Astrocyte (in vitro differentiated cells and primary cell): ENCODE measurements at regions not wholly inside any gene's neighbourhood (a gene's known extent, or its start where the extent isn't known, plus 50 kb on each side); places are given as distances from the start of the nearest gene placed in this dataset.
A peak's percentile ranks its signal among the peaks of the same experiment; 100 is the strongest.

ENCODE experiments used
- DNase-seq: peaks from one replicate; pipeline ENCODE4 v3.0.0-alpha.2; 2010; ENCODE audit warnings: low read depth
- FAIRE-seq: peaks from 2 replicates; lab custom pipeline; 2011; peaks lifted over from hg19 to GRCh38; lab: Jason Lieb, UNC
- H2AFZ ChIP-seq: 2 replicates; pipeline ENCODE4 v1.6.0; 2012; ENCODE audit warnings: low read depth, low read length, inconsistent platforms
- H3K27ac ChIP-seq: 2 replicates; pipeline ENCODE4 v1.5.1; 2011; ENCODE audit warnings: low read depth, low read length, inconsistent platforms
- H3K27me3 ChIP-seq: 2 replicates; pipeline ENCODE4 v1.6.0; 2011; ENCODE audit warnings: low read length, inconsistent platforms; ENCODE audit not compliant: insufficient read depth
- H3K36me3 ChIP-seq: 2 replicates; pipeline ENCODE4 v1.5.1; 2011; ENCODE audit warnings: low read length, inconsistent platforms; ENCODE audit not compliant: insufficient read depth
- H3K4me1 ChIP-seq: 2 replicates; pipeline ENCODE4 v1.5.1; 2011; ENCODE audit warnings: low read length, inconsistent platforms; ENCODE audit not compliant: insufficient read depth
- H3K4me2 ChIP-seq: 2 replicates; pipeline ENCODE4 v1.6.0; 2012; ENCODE audit warnings: low read length, inconsistent platforms
- H3K4me3 ChIP-seq: 2 replicates; pipeline ENCODE4 v1.5.1; 2011; ENCODE audit warnings: low read depth, mild to moderate bottlenecking, low read length, inconsistent platforms; ENCODE audit not compliant: insufficient read depth
- H3K79me2 ChIP-seq: 2 replicates; pipeline ENCODE4 v1.6.0; 2012; ENCODE audit warnings: mild to moderate bottlenecking, low read length, inconsistent platforms; ENCODE audit not compliant: insufficient read depth
- H3K9ac ChIP-seq: 2 replicates; pipeline ENCODE4 v1.6.0; 2012; ENCODE audit warnings: mild to moderate bottlenecking, low read length, inconsistent platforms
- H3K9me3 ChIP-seq: 2 replicates; pipeline ENCODE4 v1.5.1; 2012; ENCODE audit warnings: low read depth, mild to moderate bottlenecking, low read length, inconsistent platforms; ENCODE audit not compliant: insufficient read depth
- H4K20me1 ChIP-seq: 2 replicates; pipeline ENCODE4 v1.6.0; 2012; ENCODE audit warnings: low read length, inconsistent platforms; ENCODE audit not compliant: insufficient read depth
- H3K27ac Mint-ChIP-seq: one replicate; pipeline ENCODE4 v1.8.0; 2021; ENCODE audit warnings: mild to moderate bottlenecking, mixed read lengths; ENCODE audit not compliant: unreplicated experiment
- H3K27me3 Mint-ChIP-seq: one replicate; pipeline ENCODE4 v1.8.0; 2021; ENCODE audit warnings: low read depth, mixed read lengths; ENCODE audit not compliant: unreplicated experiment
- H3K36me3 Mint-ChIP-seq: one replicate; pipeline ENCODE4 v1.8.0; 2021; ENCODE audit warnings: low read depth, mixed read lengths; ENCODE audit not compliant: unreplicated experiment
- H3K4me1 Mint-ChIP-seq: one replicate; pipeline ENCODE4 v1.8.0; 2021; ENCODE audit warnings: low read depth, mixed read lengths; ENCODE audit not compliant: unreplicated experiment
- H3K4me3 Mint-ChIP-seq: one replicate; pipeline ENCODE4 v1.8.0; 2021; ENCODE audit warnings: mild to moderate bottlenecking, moderate library complexity, mixed read lengths; ENCODE audit not compliant: unreplicated experiment
- H3K9me3 Mint-ChIP-seq: one replicate; pipeline ENCODE4 v1.8.0; 2021; ENCODE audit warnings: mild to moderate bottlenecking, mixed read lengths; ENCODE audit not compliant: unreplicated experiment
- EZH2 ChIP-seq: IDR thresholded peaks from 2 replicates; pipeline ENCODE4 v1.6.1; 2012; ENCODE audit warnings: mild to moderate bottlenecking, low read length, inconsistent platforms; ENCODE audit not compliant: insufficient read depth
- TF ChIP-seq, protein P1 (sequence below): IDR thresholded peaks from 2 replicates; pipeline ENCODE4 v1.5.1; 2011; ENCODE audit warnings: low read depth, mild to moderate bottlenecking, inconsistent platforms, low read length, moderate library complexity; ENCODE audit not compliant: insufficient read depth

GRCh38 chr6:81683912-81684311 is 68.6 kb downstream of the TENT5A start:
- TF ChIP-seq EZH2, result no peak
- TF ChIP-seq, protein P1, sequence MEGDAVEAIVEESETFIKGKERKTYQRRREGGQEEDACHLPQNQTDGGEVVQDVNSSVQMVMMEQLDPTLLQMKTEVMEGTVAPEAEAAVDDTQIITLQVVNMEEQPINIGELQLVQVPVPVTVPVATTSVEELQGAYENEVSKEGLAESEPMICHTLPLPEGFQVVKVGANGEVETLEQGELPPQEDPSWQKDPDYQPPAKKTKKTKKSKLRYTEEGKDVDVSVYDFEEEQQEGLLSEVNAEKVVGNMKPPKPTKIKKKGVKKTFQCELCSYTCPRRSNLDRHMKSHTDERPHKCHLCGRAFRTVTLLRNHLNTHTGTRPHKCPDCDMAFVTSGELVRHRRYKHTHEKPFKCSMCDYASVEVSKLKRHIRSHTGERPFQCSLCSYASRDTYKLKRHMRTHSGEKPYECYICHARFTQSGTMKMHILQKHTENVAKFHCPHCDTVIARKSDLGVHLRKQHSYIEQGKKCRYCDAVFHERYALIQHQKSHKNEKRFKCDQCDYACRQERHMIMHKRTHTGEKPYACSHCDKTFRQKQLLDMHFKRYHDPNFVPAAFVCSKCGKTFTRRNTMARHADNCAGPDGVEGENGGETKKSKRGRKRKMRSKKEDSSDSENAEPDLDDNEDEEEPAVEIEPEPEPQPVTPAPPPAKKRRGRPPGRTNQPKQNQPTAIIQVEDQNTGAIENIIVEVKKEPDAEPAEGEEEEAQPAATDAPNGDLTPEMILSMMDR, result no peak
- no peak for FAIRE-seq
- H3K4me3 Mint-ChIP-seq, result no peak overlapping the region

GRCh38 chr6:81682858-81683620 is 69.4 kb downstream of the TENT5A start:
- H3K36me3 Mint-ChIP-seq, result no peaks in the 10 kb centered on the region
- Histone ChIP-seq H3K9me3 (no peaks in the 10 kb centered on the region), H3K27ac (no peak overlapping the region), H2AFZ (no peak overlapping the region), H3K79me2 (no peaks in the 10 kb centered on the region), H3K4me3 (no peak overlapping the region), H4K20me1 (no peaks in the 10 kb centered on the region), H3K36me3 (no peaks in the 10 kb centered on the region), H3K27me3 (no peaks in the 10 kb centered on the region), H3K9ac (no peak overlapping the region), H3K4me1 (peaks cover 6% of the 10 kb centered on the region), H3K4me2 (no peak overlapping the region)
- no peaks in the 10 kb centered on the region for H3K27me3 Mint-ChIP-seq
- TF ChIP-seq, protein P1, result no peak
- no peak for TF ChIP-seq EZH2
- no peak overlapping the region for H3K27ac Mint-ChIP-seq
- DNase-seq (no peak), FAIRE-seq (no peak)
- no peak overlapping the region for H3K4me3 Mint-ChIP-seq
- no peaks in the 10 kb centered on the region for H3K9me3 Mint-ChIP-seq
- peaks cover 10% of the 10 kb centered on the region for H3K4me1 Mint-ChIP-seq

More at GRCh38 chr6:81683912-81684311, 68.6 kb downstream of the TENT5A start:
- no peak overlapping the region for H3K27ac ChIP-seq
- peak; percentile 69 for DNase-seq
- H3K27ac Mint-ChIP-seq, result no peak overlapping the region
- no peaks in the 10 kb centered on the region for H3K79me2 ChIP-seq
- peaks cover 6% of the 10 kb centered on the region for H3K4me1 ChIP-seq
- H3K9me3 Mint-ChIP-seq, result no peaks in the 10 kb centered on the region
- H3K9me3 ChIP-seq, result no peaks in the 10 kb centered on the region
- H4K20me1 ChIP-seq, result no peaks in the 10 kb centered on the region
- H3K4me3 ChIP-seq, result no peak overlapping the region
- no peaks in the 10 kb centered on the region for H3K36me3 Mint-ChIP-seq
- H2AFZ ChIP-seq, result no peak overlapping the region
- no peaks in the 10 kb centered on the region for H3K27me3 ChIP-seq
- H3K27me3 Mint-ChIP-seq, result no peaks in the 10 kb centered on the region
- H3K4me1 Mint-ChIP-seq, result peaks cover 10% of the 10 kb centered on the region
- H3K9ac ChIP-seq, result no peak overlapping the region
- H3K4me2 ChIP-seq, result peak overlapping the region; percentile 28
- H3K36me3 ChIP-seq, result no peaks in the 10 kb centered on the region

GRCh38 chr6:81682235-81682795 is 70.2 kb downstream of the TENT5A start:
- H3K9me3 ChIP-seq, result no peaks in the 10 kb centered on the region
- H3K4me2 ChIP-seq, result no peak overlapping the region
- H3K27me3 ChIP-seq, result no peaks in the 10 kb centered on the region
- H3K9ac ChIP-seq, result no peak overlapping the region
- no peak overlapping the region for H3K27ac Mint-ChIP-seq
- no peak overlapping the region for H3K4me3 Mint-ChIP-seq
- no peak for FAIRE-seq
- H3K4me1 ChIP-seq, result peaks cover 6% of the 10 kb centered on the region
- no peaks in the 10 kb centered on the region for H4K20me1 ChIP-seq
- H3K4me1 Mint-ChIP-seq, result peaks cover 10% of the 10 kb centered on the region
- no peak overlapping the region for H3K4me3 ChIP-seq
- H3K27me3 Mint-ChIP-seq, result no peaks in the 10 kb centered on the region
- peak; percentile 1 for DNase-seq
- no peak overlapping the region for H3K27ac ChIP-seq
- no peaks in the 10 kb centered on the region for H3K36me3 Mint-ChIP-seq
- no peaks in the 10 kb centered on the region for H3K9me3 Mint-ChIP-seq
- H3K36me3 ChIP-seq, result no peaks in the 10 kb centered on the region
- TF ChIP-seq EZH2, result no peak
- TF ChIP-seq, protein P1, result no peak
- no peaks in the 10 kb centered on the region for H3K79me2 ChIP-seq
- H2AFZ ChIP-seq, result no peak overlapping the region
